Stimulated activated CD8-positive, alpha-beta memory T cell treated with anti-CD3 and anti-CD28 coated beads, Interleukin-15, amount 100 ng/mL, for 24 hours (primary cell): ENCODE measurements at regions not wholly inside any gene's neighbourhood (a gene's known extent, or its start where the extent isn't known, plus 50 kb on each side); places are given as distances from the start of the nearest gene placed in this dataset.
"Not testable (repeated sequence)": the region's sequence is repeated elsewhere in the genome, so short reads cannot be mapped to it uniquely, and the experiment has no call there.

Experiments
- DNase-seq: peaks from one replicate; pipeline ENCODE4 v3.0.0-alpha.2; 2020; ENCODE audit warnings: low read depth

DNA sequence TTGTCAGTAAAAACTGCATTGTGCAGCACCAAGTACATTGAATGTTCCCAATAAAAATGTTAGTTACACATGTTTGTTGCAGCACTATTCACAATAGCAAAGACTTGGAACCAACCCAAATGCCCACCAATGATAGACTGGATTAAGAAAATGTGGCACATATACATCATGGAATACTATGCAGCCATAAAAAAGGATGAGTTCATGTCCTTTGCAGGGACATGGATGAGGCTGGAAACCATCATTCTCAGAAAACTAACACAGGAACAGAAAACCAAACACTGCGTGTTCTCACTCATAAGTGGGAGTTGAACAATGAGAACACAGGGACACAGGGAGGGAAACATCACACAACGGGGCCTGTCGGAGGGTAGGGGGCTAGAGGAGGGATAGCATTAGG, 401.3 kb upstream of the NR5A2 start:
- not testable (repeated sequence) for DNase-seq

DNA sequence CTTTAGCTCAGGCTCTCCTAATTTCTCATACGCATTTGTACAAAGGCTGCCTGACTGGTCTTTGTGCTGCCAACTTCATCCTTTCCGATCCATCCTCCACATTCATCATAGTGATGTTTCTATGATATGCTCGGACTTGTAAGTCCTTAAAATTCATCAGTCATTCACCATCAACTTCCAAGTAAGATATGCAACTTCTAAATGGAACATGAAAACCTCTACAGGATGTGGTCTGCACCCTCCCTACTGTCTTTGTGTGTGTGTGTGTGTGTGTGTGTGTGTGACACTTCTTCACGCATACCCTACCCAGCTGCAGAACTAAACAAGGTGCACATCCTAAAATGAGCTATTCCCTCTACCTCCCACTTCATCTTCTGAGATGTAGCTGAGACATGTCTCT, 397.9 kb upstream of the NR5A2 start:
- no peak for DNase-seq

DNA sequence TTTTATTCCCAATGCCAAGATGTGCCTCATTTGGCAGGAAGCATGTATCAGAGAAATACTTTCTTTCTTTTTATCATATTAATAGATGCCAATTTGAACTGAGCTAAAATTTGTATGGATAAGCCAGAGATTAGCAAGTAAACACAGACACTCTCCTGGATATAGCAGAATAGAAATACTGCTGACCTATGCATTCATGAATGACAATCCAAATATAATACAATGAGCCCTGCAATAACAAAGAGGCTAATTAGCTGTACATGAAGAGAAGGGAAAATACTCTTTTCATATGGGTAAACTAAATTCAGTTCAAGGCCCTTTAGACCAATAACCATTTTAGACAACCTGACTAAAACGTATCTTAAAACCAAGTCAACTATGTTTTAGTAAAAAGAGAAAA, 388.1 kb upstream of the NR5A2 start:
- DNase-seq: no peak

- no peak for DNase-seq
Measured at GRCh38 chr1:199641531-199641930, 386.0 kb upstream of the NR5A2 start.

- DNase-seq: no peak
Measured at GRCh38 chr1:199644912-199645311, 382.6 kb upstream of the NR5A2 start.

DNA sequence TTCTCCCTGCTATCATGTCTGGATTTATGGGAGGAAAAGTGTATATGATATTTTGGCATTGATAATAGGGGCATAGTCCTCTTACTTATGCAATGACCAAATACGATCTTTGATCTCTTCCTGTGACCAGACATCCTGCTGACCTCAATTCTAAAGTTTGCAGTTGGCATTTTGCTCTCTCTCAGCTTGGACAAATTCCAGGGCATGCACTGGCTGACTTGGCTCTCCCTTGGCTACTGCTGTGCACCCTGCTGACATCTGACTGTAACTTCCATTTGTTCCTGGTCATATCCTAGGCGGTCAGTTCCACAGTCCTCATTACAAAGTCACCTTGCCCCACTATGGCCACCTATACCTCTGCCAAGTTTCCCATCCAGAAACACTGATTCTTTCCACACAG, 380.7 kb upstream of the NR5A2 start:
- no peak for DNase-seq

DNA sequence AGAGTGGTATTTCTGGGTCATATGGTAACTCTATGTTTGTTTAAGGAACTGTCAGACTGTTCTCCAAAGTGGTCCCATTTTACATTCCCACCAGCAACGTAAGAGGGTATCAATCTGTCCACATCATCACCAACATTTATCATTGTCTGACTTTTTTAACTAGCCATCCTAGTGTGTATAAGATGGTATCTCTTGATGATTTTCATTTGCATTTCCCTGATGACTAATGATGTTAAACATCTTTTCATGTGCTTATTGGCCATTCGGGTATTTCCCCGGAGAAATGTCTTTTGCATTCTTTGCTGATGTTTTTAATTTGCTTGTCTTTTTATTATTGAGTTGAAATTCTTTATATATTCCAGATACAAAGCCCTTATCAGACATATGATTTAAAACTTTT, 370.1 kb upstream of the NR5A2 start:
- no peak for DNase-seq

- DNase-seq: no peak
Measured at GRCh38 chr1:199660071-199660470, 367.4 kb upstream of the NR5A2 start.

GRCh38 chr1:199665371-199665770, 362.1 kb upstream of the NR5A2 start:
- DNase-seq: no peak

DNA sequence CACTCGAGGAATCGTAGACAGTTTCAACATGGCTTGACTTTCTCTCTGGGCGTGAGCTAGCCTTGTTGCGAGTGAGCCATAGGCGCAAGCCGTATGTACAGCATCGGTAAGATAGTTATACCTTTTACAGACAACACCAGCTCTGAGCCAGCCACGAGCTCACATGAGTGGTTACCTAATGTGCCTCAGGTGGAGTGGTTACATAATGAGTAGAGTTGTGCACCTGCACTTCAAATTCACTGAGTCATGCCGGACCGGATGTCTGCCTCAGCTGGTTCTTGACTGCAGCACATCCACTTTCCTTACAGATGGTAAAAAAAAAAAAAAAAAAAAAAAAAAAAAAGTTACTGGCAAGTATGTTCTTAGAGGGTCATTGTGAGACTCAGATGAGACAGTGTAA, 360.4 kb upstream of the NR5A2 start:
- no peak for DNase-seq

DNA sequence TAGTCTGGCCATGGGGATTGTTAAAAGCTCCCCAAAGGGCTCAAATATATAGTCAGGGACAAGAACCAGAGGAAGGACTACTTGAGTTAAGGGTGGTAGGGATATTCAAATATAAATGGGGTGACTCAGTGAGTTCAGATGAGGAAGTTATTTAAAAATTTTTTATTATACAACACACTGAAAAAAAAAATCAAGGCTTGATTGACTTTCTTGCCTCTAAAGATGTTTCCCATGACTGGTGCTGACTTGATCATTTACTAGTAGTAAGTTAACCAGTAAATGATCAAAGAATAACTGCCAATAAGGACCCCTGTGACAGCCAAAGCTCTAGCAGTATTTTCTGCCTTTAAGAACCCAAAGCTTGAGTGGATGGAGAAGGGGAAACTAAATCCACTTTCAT, 357.6 kb upstream of the NR5A2 start:
- DNase-seq: no peak

DNA sequence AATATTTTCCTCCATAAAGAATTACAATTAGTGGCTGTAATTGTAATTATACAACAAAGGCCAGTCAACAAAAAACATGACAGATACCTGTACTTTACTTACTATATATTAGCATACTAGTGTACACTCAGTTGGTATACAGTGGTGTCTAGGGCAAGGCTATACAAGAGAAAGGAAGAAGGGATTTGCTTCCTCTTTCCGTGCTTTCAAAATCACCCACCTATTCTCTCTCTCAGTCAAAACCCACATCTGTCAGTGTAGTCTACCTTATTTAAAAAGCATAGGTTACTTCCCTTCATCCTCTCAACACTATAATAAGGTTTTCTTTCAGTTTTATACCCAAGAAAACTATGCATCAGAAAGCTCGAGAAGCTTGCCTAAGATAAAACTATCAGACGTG, 355.8 kb upstream of the NR5A2 start:
- no peak for DNase-seq

DNA sequence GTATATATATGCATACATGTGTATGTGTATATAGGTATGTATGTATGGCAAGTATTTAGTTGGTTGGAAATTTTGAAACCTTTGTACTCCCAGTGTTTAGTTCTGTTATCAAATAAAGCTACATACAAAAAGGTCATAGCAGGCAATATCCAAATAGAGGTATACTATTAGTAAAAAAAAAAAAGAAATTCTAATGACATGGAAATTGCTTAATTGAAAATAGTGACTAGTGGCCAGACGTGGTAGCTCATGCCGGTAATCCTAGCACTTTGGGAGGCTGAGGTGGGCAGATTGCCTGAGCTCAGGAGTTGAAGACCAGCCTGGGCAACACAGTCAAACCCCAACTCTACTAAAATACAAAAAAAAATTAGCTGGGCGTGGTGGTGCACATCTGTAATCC, 351.6 kb upstream of the NR5A2 start:
- no peak for DNase-seq

- no peak for DNase-seq
Measured at GRCh38 chr1:199678771-199679170, 348.7 kb upstream of the NR5A2 start.

DNA sequence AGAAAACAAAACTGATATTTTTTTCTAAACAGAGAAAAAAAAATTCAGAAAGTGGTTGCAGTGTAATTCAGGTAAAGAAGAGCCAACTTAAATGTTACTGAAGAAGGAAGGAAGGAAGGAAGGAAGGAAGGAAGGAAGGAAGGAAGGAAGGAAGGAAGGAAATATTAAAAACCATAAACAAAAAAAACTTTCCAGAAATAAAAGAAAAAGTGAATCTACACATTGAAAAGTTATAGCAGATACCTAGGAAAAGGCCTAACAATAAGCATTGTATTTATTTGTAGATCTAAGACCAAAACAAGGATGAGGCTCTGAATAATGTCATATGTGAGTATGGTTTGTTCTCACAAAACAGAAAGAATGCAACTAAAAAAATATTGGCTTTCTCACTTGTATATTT, 345.4 kb upstream of the NR5A2 start:
- DNase-seq: no peak

GRCh38 chr1:199684686-199685273, 342.7 kb upstream of the NR5A2 start:
- no peak for DNase-seq

DNA sequence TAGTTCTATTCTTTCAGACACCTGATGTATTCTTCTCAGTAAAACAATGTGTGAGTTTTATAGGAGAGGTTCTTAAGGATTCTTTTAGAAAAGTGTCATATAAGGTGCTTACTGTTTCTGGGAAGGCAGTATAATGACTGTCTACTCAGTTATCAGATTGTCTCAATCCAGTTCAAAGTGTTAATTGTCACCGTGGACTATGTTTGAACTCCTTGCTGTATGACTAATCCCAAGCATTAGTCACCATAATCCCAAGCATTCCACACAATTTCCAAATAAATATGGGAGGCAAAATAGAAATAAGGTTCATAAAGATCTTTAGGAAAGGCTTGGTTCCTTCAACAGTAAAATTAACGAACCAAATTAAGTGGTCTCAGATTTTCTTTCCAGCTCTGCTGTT, 342.1 kb upstream of the NR5A2 start:
- no peak for DNase-seq

- DNase-seq: no peak
Measured at GRCh38 chr1:199687321-199687720, 340.2 kb upstream of the NR5A2 start.

DNA sequence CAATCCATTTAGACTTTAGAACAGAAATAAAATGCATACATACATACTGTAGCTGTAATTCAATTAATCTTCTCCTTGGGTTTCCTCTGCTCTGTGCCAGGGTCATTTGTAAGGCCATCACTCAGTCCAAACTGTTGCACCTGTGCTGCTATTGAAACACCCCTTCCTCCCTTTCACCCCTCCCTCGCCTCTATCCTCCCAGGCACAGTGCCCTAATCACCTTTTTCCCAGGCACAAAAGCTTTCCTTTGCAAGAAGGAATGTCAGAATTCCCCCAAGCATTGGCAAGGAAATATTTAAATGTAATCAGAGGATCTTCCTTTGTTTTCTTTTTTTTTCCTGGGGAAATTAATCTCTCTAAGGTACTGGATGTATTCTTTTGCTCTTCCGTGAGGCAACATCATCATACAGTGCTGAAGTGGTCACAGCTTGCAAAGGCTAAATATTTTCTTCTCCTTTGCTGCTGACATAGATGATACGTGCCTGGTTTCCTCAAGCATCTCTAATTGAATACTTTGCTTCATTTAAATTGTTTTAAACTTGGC, 339.3 kb upstream of the NR5A2 start:
- DNase-seq: no peak

DNA sequence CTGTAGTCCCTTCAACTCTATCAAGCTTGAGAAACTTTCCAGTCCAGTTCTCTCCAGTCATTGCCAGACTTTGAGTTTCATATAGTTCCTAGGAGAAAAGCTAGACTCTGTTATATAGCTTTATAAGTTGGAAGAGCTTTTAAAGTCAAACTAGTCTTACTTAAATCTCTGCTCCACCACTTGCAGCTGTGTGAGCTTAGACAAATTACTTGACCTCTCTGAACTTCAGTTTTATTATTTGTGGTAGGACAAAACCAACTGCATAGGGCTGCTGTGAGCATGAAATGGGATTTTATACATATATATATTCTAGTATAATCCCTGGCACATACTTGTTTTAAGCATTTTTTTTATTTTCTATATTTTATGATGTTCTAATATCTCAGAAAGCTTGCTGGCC, 338.7 kb upstream of the NR5A2 start:
- no peak for DNase-seq

- no peak for DNase-seq
Measured at GRCh38 chr1:199690496-199690895, 337.0 kb upstream of the NR5A2 start.

- DNase-seq: no peak
Measured at GRCh38 chr1:199691540-199691939, 336.0 kb upstream of the NR5A2 start.

GRCh38 chr1:199693724-199694123, 333.8 kb upstream of the NR5A2 start:
- no peak for DNase-seq

- no peak for DNase-seq
Measured at GRCh38 chr1:199696225-199696624, 331.3 kb upstream of the NR5A2 start.

DNA sequence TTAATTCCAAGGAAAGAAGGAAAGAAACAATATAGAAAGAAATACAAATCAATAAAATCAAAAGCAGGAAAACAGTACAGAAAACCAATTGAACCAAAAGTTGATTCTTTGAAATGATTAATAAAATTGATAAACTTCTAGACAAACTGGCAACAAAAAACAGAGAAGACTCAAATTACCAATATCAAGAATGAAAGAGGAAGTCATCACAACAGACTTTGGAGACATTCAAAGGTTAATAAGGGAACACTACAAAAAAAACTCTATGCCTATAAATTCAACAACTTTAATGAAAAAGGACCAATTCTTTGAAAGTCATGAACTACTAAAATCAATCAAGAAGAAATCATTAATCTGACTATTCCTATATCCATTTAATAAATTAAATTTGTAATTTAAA, 329.3 kb upstream of the NR5A2 start:
- no peak for DNase-seq
